HG02884 (cell line): ENCODE measurements at regions not wholly inside any gene's neighbourhood (a gene's known extent, or its start where the extent isn't known, plus 50 kb on each side); places are given as distances from the start of the nearest gene placed in this dataset.

Experiments used
- ATAC-seq: cut with Tn5 transposase; IDR thresholded peaks from one replicate; pipeline ENCODE4 v1.9.1; 2021; ENCODE audit warnings: mild to moderate bottlenecking, moderate library complexity; ENCODE audit not compliant: unreplicated experiment

GRCh38 chr2:120424274-120424796 is 78.4 kb downstream of the INHBB start:
- ATAC-seq, result no peak

GRCh38 chr2:120425014-120425413 is 79.1 kb downstream of the INHBB start:
- ATAC-seq, result no peak

DNA sequence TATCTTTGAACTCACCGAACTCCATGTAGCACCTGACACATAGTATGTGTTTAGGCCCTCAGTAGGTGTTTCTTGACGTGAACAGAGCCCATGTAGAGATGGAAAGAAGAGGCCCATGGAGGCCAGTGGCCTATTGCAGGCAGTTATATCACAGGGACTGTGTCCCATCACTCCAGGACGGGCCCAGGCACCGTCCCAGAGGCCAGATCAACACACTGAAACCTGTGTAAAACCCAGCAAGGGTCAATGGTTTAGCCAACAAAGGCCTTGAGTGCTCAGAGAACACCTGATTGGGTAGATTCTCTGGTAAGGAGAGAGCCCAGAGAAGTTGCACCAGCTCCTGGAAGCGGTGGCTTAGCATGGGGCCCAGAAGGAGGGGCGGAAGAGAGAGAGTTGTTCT is 82.8 kb downstream of the INHBB start:
- no peak for ATAC-seq

GRCh38 chr2:120429586-120430500 is 83.9 kb downstream of the INHBB start:
- ATAC-seq, result no peak

GRCh38 chr2:120430501-120430830 is 84.5 kb downstream of the INHBB start:
- ATAC-seq, result no peak

- no peak for ATAC-seq
Observed at GRCh38 chr2:120430957-120431356, 85.0 kb downstream of the INHBB start.

GRCh38 chr2:120431386-120432292 is 85.7 kb downstream of the INHBB start:
- ATAC-seq, result no peak

GRCh38 chr2:120432293-120432975 is 86.5 kb downstream of the INHBB start:
- no peak for ATAC-seq

GRCh38 chr2:120432976-120433815 is 87.3 kb downstream of the INHBB start:
- no peak for ATAC-seq

- ATAC-seq, result no peak
Observed at GRCh38 chr2:120433816-120434290, 87.9 kb downstream of the INHBB start.

GRCh38 chr2:120434492-120435308 is 88.8 kb downstream of the INHBB start:
- ATAC-seq, result no peak

DNA sequence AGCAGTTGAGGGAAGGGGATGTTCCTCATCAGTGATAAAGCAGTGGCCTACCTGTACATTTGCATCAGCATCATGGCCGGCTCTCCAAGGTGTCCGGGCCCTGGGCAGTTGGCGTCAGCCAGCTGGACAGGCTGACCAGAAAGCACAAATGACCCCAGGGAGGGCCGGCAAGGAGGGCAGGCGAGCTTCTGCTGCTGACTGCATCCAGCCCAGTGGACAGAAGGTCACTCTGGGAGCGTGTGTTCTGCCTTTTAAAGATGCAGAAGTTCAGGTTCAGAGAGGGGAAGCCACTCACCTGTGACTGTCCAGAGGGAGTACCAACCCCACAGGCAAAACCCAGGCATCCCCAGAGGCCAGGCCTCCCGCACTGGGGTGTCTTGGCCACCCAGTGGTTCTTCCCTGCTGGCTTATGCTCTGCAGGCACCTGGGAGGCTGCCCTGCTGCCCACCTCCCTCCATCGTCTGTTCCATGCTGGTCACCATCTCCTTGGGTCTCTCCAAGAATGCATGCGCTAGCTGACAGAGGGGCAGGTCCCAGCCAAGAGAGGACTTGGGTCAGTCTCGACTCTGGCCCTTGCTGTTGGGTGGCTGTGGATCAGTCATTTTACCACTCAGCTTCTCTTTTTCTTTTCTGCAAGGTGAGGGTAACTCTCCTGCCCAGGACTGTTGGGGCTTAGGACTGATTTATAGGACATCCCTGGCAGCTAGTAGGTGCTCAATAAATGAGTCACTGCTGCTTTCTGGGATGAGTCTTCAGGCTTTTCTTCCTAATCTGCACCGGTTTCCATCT is 89.9 kb downstream of the INHBB start:
- ATAC-seq, result no peak

DNA sequence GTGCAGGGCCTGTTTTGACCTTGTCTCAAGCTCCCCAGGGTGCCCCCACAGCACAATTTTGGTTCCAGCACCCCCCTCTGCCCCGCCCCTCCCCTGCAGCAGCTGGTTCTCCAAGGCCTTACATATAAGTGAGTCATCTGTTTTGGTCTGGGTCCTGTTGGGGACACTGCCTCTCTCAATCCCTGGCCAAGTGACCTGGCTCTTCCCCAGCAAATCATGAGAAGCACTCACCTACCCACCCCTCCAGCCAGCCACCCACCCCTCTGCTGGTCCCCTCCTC is 90.5 kb downstream of the INHBB start:
- no peak for ATAC-seq

DNA sequence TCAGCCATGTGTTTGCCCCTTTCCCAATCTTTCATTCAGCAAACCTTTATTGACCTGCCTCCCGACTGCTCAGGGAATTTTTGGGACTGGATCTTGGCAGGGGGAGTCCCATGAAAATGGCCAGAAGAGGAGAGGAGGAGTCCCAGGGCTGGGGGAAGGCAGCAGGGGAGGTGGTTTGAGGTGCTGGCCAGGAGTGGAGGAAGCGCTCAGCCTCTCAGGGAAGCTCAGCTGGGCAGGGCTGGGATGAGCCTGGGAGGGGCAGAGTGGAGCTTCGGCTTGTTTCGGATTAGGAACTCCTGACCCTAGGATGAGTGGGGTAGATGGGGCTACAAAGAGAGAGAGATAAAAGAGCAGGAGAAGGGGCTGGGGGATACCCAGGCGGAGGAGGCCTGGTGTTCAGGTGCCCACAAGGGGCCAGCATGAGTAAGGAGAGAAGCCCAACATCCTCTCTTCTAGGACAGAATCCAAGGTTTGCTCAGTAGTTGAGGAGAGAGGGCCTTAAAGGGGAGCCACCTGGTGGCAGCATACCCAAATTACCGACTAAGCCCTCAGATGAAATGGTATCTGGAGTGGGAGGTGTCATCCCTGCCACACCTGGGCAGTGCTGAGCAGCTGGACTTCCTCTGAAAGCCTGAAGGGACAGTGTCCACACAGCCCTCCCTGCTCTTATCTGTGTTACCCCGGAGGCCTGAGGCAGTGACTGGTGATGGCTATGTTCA is 91.1 kb downstream of the INHBB start:
- no peak for ATAC-seq

GRCh38 chr2:120437604-120438000 is 91.7 kb downstream of the INHBB start:
- no peak for ATAC-seq

- ATAC-seq, result no peak
Observed at GRCh38 chr2:120438301-120439066, 92.5 kb downstream of the INHBB start.

DNA sequence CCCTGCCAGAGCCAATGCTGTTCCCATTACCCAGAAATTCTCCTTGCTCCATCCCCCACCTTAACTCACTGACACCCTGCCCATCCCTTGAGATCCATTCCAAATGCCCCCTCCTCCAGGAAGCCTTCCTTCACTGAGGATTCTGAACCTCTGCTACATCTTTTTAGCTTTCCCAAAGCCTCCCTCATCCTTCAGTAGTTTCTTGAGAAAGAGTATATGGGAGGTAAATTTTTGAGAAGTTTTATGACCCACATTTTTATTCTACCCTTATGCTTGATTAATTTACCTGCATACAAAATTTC is 93.1 kb downstream of the INHBB start:
- ATAC-seq, result no peak
